A549 (cell line): ENCODE measurements at regions not wholly inside any gene's neighbourhood (a gene's known extent, or its start where the extent isn't known, plus 50 kb on each side); places are given as distances from the start of the nearest gene placed in this dataset.

Experiments
- ATAC-seq, 2 experiments: fragments of 200-7000 bp in 1 of 2; fragments of >200 bp in 1 of 2; cut with Nextera tagmentation in 1 of 2; cut with Tn5 transposase in 1 of 2; 3 replicates each; pipeline versions ENCODE4 v1.8.0 to v1.9.1; 2018 to 2020; ENCODE audit warnings: mild to moderate bottlenecking in 1 of 2, moderate library complexity in 1 of 2
- CTCF ChIA-PET: fragments of 300-600 bp; sonication (Branson Sonifier 250); formaldehyde crosslinking; extraction: SDS; loops from one replicate; lab custom pipeline; 2021; ENCODE audit warnings: antibody characterized with exemption, inconsistent platforms; lab: Yijun Ruan, JAX
- POLR2A ChIA-PET: fragments of 350-600 bp; formaldehyde crosslinking; extraction: SDS; loops from one replicate; lab custom pipeline; 2021; ENCODE audit warnings: antibody characterized with exemption, inconsistent platforms; lab: Yijun Ruan, JAX
- DNase-seq, 2 experiments: peaks; one replicate each; pipeline versions ENCODE4 v3.0.0 to v3.0.0-alpha.2; 2011 to 2016; ENCODE audit warnings: low read depth in 1 of 2, low spot score in 1 of 2
- FAIRE-seq: peaks from 2 replicates; lab custom pipeline; 2011; peaks lifted over from hg19 to GRCh38; lab: Jason Lieb, UNC
- H3K27ac ChIP-seq, 2 experiments: fragments of >200 bp; sonication (Bioruptor Twin); formaldehyde crosslinking; 3 replicates each; pipeline ENCODE4 v1.5.1; 2016 to 2017
- H3K4me1 ChIP-seq: fragments of >200 bp; sonication (Bioruptor Twin); formaldehyde crosslinking; 3 replicates; pipeline ENCODE4 v1.6.1; 2016
- H3K4me2 ChIP-seq: fragments of >200 bp; sonication (Bioruptor Twin); formaldehyde crosslinking; 3 replicates; pipeline ENCODE4 v1.6.1; 2016
- H3K4me3 ChIP-seq: fragments of >200 bp; sonication (Bioruptor Twin); formaldehyde crosslinking; 3 replicates; pipeline ENCODE4 v1.5.1; 2016
- H3K9me3 ChIP-seq: fragments of >200 bp; sonication (Bioruptor Twin); formaldehyde crosslinking; 3 replicates; pipeline ENCODE4 v1.6.1; 2016
- CEBPB ChIP-seq, 2 experiments: fragments of >200 bp in 1 of 2; sonication (Bioruptor Twin) in 1 of 2; formaldehyde crosslinking in 1 of 2; IDR thresholded peaks; 2 replicates each; pipeline ENCODE4 v1.6.1; 2012 to 2016
- FOSB ChIP-seq: fragments of 250-450 bp; sonication (Bioruptor Pico); IDR thresholded peaks from 2 replicates; pipeline ENCODE4 v1.5.0; 2020; ENCODE audit warnings: mild to moderate bottlenecking, moderate library complexity
- TF ChIP-seq, protein P1 (sequence below): fragments of 250-450 bp; sonication (Bioruptor Pico); IDR thresholded peaks from 2 replicates; pipeline ENCODE4 v1.5.0; 2020; ENCODE audit warnings: low read depth, mild to moderate bottlenecking, moderate library complexity

- TF ChIP-seq, protein P1, sequence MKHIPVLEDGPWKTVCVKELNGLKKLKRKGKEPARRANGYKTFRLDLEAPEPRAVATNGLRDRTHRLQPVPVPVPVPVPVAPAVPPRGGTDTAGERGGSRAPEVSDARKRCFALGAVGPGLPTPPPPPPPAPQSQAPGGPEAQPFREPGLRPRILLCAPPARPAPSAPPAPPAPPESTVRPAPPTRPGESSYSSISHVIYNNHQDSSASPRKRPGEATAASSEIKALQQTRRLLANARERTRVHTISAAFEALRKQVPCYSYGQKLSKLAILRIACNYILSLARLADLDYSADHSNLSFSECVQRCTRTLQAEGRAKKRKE (CRISPR knock-in tag) = no peak
- TF ChIP-seq CEBPB (IDR thresholded peaks at IDR 0.05) = no peak
These were observed 52.0 kb upstream of the WDR17 start (continued) for GRCh38 chr4:176013476-176014247.

DNA sequence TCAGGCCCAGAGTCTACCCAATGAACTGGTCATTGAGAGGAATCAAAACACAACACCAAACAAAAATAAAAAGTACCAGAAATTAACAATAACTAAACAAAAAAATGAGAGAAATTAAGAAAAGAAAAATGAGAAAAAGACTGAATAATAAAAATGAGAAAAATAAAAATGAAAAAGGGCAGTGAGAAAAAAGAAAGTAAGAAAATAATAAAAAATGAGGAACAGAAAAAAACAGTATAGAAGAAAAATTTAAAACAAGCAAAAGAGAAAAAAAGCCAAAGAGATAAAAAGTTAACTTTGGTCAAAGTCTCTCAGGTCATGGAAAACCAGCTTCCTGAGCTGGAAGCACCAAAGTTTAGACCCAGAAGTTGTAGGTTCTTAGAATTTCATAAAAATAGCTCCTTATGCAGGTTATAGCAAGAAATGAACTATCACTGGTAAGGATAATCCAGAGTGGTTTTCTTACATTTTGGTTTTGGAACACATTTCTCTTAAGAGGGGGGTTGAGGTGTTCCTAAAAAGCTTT lies 51.0 kb upstream of the WDR17 start:
- no peaks in the 10 kb centered on the region for H3K4me1 ChIP-seq
- TF ChIP-seq FOSB (CRISPR knock-in tag) = no peak
- TF ChIP-seq, all 56 proteins: peak for 0
- no peak overlapping the region for H3K4me3 ChIP-seq
- no peak for ATAC-seq
- H3K4me2 ChIP-seq = no peak overlapping the region
- DNase-seq = no peak
- FAIRE-seq = no peak
- H3K9me3 ChIP-seq = no peaks in the 10 kb centered on the region
- H3K27ac ChIP-seq = no peak overlapping the region
- POLR2A ChIA-PET = no interaction called here
- CTCF ChIA-PET = interaction anchor here (1.0 kb wide), 1 partner anchor 14 kb away, joined by 3 read pairs; no protein-coding TSS in a partner anchor
